OCI-M1 (cell line): ENCODE measurements at regions not wholly inside any gene's neighbourhood (a gene's known extent, or its start where the extent isn't known, plus 50 kb on each side); places are given as distances from the start of the nearest gene placed in this dataset.

Experiments used
- DNase-seq: peaks from one replicate; lab custom pipeline; 2025; lab: John Stamatoyannopoulos, UW

GRCh38 chr13:104198801-104199200, 1132.6 kb upstream of the SLC10A2 start:
- no peak for DNase-seq

GRCh38 chr13:104196611-104197010, 1130.4 kb upstream of the SLC10A2 start:
- DNase-seq, result peak; percentile 19

- DNase-seq, result no peak
Measured at GRCh38 chr13:104181526-104182231, 1115.5 kb upstream of the SLC10A2 start.

GRCh38 chr13:104170980-104171555, 1104.9 kb upstream of the SLC10A2 start:
- DNase-seq, result peak; percentile 1

GRCh38 chr13:104163866-104164630, 1097.8 kb upstream of the SLC10A2 start:
- no peak for DNase-seq

DNA sequence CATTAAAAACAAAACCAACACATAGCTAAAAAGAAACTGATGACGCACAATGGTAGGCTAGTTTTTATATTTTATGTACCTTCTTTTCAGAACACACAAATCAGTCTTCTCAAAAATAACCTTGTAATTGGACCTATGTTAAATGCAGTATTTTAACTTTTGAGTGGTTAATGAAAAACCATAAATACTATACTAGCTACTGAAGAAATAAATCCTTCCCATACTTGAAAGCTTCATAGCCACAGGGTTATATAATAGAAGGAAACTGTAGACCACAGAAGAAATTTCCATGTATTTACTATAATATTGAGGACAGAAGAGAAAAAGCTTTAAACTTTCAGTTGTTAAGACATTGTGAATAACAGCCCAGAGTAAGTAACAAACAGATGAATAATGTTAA, 1094.3 kb upstream of the SLC10A2 start:
- no peak for DNase-seq

GRCh38 chr13:104143760-104144416, 1077.7 kb upstream of the SLC10A2 start:
- DNase-seq, result no peak

GRCh38 chr13:104140552-104140951, 1074.3 kb upstream of the SLC10A2 start:
- no peak for DNase-seq

- no peak for DNase-seq
Measured at GRCh38 chr13:104137416-104137815, 1071.2 kb upstream of the SLC10A2 start.

- DNase-seq, result no peak
Measured at GRCh38 chr13:104132849-104133248, 1066.6 kb upstream of the SLC10A2 start.

GRCh38 chr13:104114101-104114500, 1047.9 kb upstream of the SLC10A2 start:
- no peak for DNase-seq

GRCh38 chr13:104111031-104111430, 1044.8 kb upstream of the SLC10A2 start:
- DNase-seq, result no peak

DNA sequence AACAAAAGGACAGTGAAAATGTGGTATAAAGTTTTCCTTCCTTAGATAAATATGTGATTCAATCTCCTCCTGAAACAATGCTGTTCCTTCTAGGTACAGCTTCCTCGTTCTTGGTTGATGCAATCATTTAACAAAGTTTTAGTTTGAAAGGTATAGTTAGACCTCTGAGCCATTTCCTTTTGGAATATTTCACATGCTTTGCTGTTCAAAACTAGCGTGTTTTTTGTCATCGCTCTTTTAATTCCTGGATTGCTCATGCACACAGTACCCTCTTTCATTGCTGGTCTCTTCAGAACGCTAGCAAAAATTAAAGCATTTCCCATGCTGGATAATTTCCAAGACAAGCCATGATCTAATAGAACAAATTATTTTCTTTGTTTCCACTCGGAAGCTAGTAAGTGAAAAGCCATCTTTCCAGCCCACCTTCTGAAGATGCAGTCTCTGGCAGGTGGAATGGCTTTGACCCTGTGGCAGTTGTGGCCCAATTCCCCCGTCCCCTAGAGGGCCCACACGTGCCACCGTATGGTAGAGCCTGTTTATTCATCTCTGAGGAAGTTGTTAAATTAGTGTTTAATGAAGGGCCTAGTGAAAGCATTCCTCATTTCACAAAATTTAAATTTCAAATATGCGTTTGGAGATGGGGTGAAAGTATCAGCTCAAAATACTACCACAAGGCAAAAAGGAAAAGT, 1040.6 kb upstream of the SLC10A2 start:
- DNase-seq, result no peak

DNA sequence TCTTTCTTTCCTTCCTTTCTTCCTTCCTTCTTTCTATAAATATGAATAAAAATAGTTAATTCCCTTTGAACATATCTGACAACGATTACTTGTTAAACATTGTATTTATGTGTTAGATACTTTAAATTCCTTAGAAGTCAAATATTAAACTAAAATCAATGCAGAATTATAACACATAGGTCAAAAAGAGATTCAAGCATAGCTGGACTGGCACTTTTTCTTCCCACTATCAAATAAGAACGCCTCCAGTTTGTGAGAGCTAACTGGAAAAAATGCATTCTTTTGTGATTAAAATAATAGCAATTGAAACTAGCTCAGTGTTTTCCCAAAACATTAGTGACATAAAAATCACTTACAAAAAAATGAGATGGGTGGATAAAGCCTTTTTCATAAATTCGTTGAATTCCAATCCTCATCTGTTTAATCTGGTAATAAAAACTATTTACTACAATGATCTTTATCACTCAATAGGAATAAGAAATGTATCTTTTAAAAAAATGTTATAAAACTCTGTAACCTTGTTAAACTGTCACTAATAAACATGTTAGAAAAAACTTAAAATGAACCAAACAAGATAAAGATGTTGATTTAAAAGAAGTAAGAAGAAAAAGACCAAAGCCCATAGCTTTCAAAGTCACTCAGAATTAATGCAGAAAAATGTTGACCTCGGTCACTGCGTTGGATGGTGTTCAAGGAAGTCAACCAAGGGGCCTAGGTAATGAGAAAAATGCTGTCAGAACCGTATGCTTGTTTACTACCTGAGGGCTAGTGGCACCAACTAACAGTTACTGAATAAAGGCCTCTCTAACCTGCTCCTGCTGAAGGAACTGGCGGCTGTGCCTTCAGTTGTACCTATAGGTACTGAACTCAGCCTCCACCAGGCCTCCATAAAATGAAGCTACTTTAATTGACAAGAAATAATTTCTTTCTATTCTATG, 1039.5 kb upstream of the SLC10A2 start:
- DNase-seq, result no peak

DNA sequence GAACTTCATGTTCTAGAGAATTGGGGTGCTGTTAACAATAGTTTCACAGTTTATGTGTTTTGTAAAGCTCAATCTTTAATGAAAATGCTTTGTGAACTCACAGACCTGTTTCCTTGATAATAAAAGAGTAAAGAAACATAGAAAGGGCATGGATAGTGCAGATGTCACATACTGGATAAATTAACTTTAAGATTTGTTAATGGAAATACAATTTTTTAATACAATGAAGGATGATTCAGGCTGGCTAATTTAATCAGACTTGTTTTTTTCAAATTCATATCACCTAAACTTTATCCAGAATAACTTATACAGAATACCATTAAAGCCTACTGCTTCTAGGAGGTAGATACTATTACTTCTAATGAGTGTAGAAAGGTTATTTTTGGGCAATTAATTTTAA, 1033.5 kb upstream of the SLC10A2 start:
- no peak for DNase-seq

DNA sequence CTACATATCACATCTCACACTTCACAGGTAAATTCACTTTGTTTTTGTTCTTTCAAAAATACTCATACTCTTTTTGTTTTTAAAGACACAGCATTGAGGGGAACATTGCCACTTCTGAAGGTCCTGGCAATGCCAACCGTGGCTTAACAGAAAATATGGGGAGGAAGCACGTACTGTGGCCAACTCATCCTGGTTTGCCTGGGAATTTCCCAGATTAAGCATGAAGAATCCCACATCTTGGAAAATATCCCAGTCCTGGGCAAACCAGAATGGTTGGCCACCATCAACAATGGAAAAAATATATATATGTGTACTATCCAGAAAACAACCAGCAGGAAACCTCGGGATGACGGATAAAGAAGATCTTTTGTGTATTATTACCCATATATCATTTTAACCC, 1032.2 kb upstream of the SLC10A2 start:
- DNase-seq, result no peak

DNA sequence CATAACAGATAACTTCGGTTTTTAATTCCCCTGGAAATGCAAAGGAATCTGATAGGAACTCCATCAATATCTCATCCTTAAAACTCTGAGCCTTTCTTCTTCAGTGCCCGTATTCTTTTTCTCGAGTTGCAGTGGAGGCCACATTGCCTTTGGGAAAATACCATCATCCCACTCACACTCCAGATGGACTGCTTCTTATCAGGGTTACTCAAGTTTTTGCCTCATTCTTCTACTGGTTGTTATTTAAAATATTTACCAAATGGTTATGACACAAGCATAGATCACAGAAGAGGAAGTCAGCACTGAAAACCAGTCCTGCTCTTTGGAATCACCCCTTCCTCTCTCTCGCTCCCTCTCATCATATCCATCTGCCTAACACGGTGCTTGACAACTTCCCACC, 1020.5 kb upstream of the SLC10A2 start:
- peak; percentile 34 for DNase-seq

DNA sequence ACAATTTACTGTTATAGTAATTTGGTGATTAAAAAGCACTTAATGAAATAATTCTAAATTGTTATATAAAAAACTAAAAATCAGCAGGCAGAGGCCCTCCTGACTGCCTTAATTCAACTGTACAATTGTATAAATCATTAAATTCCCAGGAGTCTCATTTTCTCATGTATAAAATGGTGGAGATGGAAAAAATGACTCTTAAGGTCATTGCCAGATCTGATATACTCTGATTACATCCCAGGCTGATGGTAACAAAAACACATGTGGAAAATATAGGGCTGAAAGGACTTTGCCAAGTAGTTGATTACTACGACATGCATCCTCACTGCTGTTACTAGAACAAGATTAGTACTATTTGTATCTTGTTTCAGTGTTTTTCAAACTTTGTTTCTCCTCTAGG, 1020.0 kb upstream of the SLC10A2 start:
- DNase-seq, result no peak

DNA sequence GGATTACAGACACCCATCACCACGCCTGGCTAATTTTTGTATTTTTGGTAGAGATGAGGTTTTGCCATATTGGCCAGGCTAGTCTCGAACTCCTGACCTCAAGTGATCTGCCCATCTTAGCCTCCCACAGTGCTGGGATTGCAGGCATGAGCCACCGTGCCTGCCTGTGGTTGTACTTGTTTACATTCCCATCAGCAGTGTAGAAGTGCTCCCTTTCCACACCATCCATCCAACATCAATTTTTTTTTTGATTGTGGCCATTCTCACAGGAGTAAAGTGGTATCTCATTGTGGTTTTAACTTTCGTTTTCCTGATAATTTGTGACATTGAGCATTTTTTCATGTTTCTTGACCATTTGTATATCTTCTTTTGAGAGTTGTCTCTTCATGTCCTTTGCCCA, 1019.4 kb upstream of the SLC10A2 start:
- DNase-seq, result peak; percentile 20

- DNase-seq, result no peak
Measured at GRCh38 chr13:104074326-104074725, 1008.1 kb upstream of the SLC10A2 start.

- no peak for DNase-seq
Measured at GRCh38 chr13:104071806-104072205, 1005.6 kb upstream of the SLC10A2 start.
